ENCODE measurements at regions not wholly inside any gene's neighbourhood (a gene's known extent, or its start where the extent isn't known, plus 50 kb on each side); places are given as distances from the start of the nearest gene placed in this dataset.
A peak's percentile ranks its signal among the peaks of the same experiment; 100 is the strongest.

DNA sequence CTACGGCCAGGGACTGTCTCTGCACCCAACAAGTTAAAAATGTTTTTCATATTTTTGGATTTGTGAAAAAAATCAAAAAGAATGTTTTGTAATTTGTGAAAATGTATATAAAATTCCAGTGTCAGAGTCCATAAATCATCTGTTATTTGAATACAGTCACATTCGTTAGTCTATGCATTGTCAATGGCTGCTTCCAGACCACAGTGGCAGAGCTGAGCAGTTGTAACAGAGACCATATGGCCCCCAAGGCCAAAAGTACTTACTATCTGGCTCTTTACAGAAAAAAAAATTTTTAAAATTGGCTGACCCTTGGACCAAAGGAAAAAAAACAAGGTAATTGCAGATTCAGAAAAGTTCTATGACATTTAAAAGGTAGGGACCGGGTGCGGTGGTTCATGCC lies 86.7 kb upstream of the ATL2 start:
- no peak for TF ChIP-seq CTCF (IDR thresholded peaks at IDR 0.05; ENCODE audit: borderline replicate concordance, extremely low read depth, low read length, poor library complexity, severe bottlenecking)
- TF ChIP-seq EZH2 (IDR thresholded peaks at IDR 0.05; ENCODE audit: borderline replicate concordance, low read depth, low read length, severe bottlenecking) = no peak
- DNase-seq = no peak
- Histone ChIP-seq H3K9ac (ENCODE audit: low read depth, low read length) (no peak overlapping the region), H4K20me1 (ENCODE audit: insufficient read depth, low read length) (no peaks in the 10 kb centered on the region), H3K36me3 (ENCODE audit: insufficient read depth, low read length) (no peaks in the 10 kb centered on the region), H3K4me3 (ENCODE audit: low read depth in 1 of 2, low read length in 2 of 2) (no peak overlapping the region), H3K27ac (ENCODE audit: low read length) (no peak overlapping the region), H2AFZ (ENCODE audit: low read depth, low read length) (no peak overlapping the region), H3K27me3 (ENCODE audit: insufficient read depth, low read length, poor library complexity) (no peaks in the 10 kb centered on the region), H3K4me1 (ENCODE audit: insufficient read depth, low read length) (no peaks in the 10 kb centered on the region), H3K9me3 (ENCODE audit: insufficient read depth, low read length, severe bottlenecking) (no peaks in the 10 kb centered on the region), H3K4me2 (ENCODE audit: insufficient read depth, low read length) (no peak overlapping the region), H3K79me2 (ENCODE audit: insufficient read depth, low read length) (no peaks in the 10 kb centered on the region)
- ATAC-seq (ENCODE audit: insufficient read depth, low read depth) = no peak

GRCh38 chr2:38462121-38462661 lies 85.1 kb upstream of the ATL2 start:
- ATAC-seq (ENCODE audit: insufficient read depth, low read depth) (peak; percentile 91), DNase-seq (peak; percentile 59)
- H4K20me1 ChIP-seq (ENCODE audit: insufficient read depth, low read length) = no peaks in the 10 kb centered on the region
- H3K79me2 ChIP-seq (ENCODE audit: insufficient read depth, low read length) = no peaks in the 10 kb centered on the region
- H3K4me1 ChIP-seq (ENCODE audit: insufficient read depth, low read length) = no peaks in the 10 kb centered on the region
- TF ChIP-seq EZH2 (IDR thresholded peaks at IDR 0.05; ENCODE audit: borderline replicate concordance, low read depth, low read length, severe bottlenecking) = no peak
- no peak for TF ChIP-seq CTCF (IDR thresholded peaks at IDR 0.05; ENCODE audit: borderline replicate concordance, extremely low read depth, low read length, poor library complexity, severe bottlenecking)
- no peak overlapping the region for H2AFZ ChIP-seq (ENCODE audit: low read depth, low read length)
- H3K4me3 ChIP-seq (ENCODE audit: low read depth in 1 of 2, low read length in 2 of 2) = no peak overlapping the region
- no peak overlapping the region for H3K9ac ChIP-seq (ENCODE audit: low read depth, low read length)
- H3K36me3 ChIP-seq (ENCODE audit: insufficient read depth, low read length) = no peaks in the 10 kb centered on the region
- no peaks in the 10 kb centered on the region for H3K9me3 ChIP-seq (ENCODE audit: insufficient read depth, low read length, severe bottlenecking)
- H3K27ac ChIP-seq (ENCODE audit: low read length) = no peak overlapping the region
- no peaks in the 10 kb centered on the region for H3K27me3 ChIP-seq (ENCODE audit: insufficient read depth, low read length, poor library complexity)
- H3K4me2 ChIP-seq (ENCODE audit: insufficient read depth, low read length) = no peak overlapping the region

- no peak for ATAC-seq (ENCODE audit: insufficient read depth, low read depth)
- H3K79me2 ChIP-seq (ENCODE audit: insufficient read depth, low read length) = no peaks in the 10 kb centered on the region
- H3K36me3 ChIP-seq (ENCODE audit: insufficient read depth, low read length) = no peaks in the 10 kb centered on the region
- no peak for TF ChIP-seq CTCF (IDR thresholded peaks at IDR 0.05; ENCODE audit: borderline replicate concordance, extremely low read depth, low read length, poor library complexity, severe bottlenecking)
- no peak for TF ChIP-seq EZH2 (IDR thresholded peaks at IDR 0.05; ENCODE audit: borderline replicate concordance, low read depth, low read length, severe bottlenecking)
- no peak overlapping the region for H3K27ac ChIP-seq (ENCODE audit: low read length)
- no peaks in the 10 kb centered on the region for H3K27me3 ChIP-seq (ENCODE audit: insufficient read depth, low read length, poor library complexity)
- no peaks in the 10 kb centered on the region for H3K4me1 ChIP-seq (ENCODE audit: insufficient read depth, low read length)
- H4K20me1 ChIP-seq (ENCODE audit: insufficient read depth, low read length) = no peaks in the 10 kb centered on the region
- no peak overlapping the region for H3K4me3 ChIP-seq (ENCODE audit: low read depth in 1 of 2, low read length in 2 of 2)
- no peak overlapping the region for H2AFZ ChIP-seq (ENCODE audit: low read depth, low read length)
- H3K9me3 ChIP-seq (ENCODE audit: insufficient read depth, low read length, severe bottlenecking) = no peaks in the 10 kb centered on the region
- no peak for DNase-seq
- no peak overlapping the region for H3K9ac ChIP-seq (ENCODE audit: low read depth, low read length)
- no peak overlapping the region for H3K4me2 ChIP-seq (ENCODE audit: insufficient read depth, low read length)
Observed at GRCh38 chr2:38461470-38461869, 84.4 kb upstream of the ATL2 start.

GRCh38 chr2:38460313-38460712 lies 83.2 kb upstream of the ATL2 start:
- H3K4me2 ChIP-seq (ENCODE audit: insufficient read depth, low read length) = no peak overlapping the region
- no peak for TF ChIP-seq EZH2 (IDR thresholded peaks at IDR 0.05; ENCODE audit: borderline replicate concordance, low read depth, low read length, severe bottlenecking)
- TF ChIP-seq CTCF (IDR thresholded peaks at IDR 0.05; ENCODE audit: borderline replicate concordance, extremely low read depth, low read length, poor library complexity, severe bottlenecking) = no peak
- no peak overlapping the region for H3K4me3 ChIP-seq (ENCODE audit: low read depth in 1 of 2, low read length in 2 of 2)
- no peak overlapping the region for H2AFZ ChIP-seq (ENCODE audit: low read depth, low read length)
- H3K79me2 ChIP-seq (ENCODE audit: insufficient read depth, low read length) = no peaks in the 10 kb centered on the region
- no peak overlapping the region for H3K9ac ChIP-seq (ENCODE audit: low read depth, low read length)
- no peaks in the 10 kb centered on the region for H4K20me1 ChIP-seq (ENCODE audit: insufficient read depth, low read length)
- H3K27ac ChIP-seq (ENCODE audit: low read length) = no peak overlapping the region
- DNase-seq (no peak), ATAC-seq (ENCODE audit: insufficient read depth, low read depth) (no peak)
- H3K27me3 ChIP-seq (ENCODE audit: insufficient read depth, low read length, poor library complexity) = no peaks in the 10 kb centered on the region
- H3K4me1 ChIP-seq (ENCODE audit: insufficient read depth, low read length) = no peaks in the 10 kb centered on the region
- no peaks in the 10 kb centered on the region for H3K36me3 ChIP-seq (ENCODE audit: insufficient read depth, low read length)
- no peaks in the 10 kb centered on the region for H3K9me3 ChIP-seq (ENCODE audit: insufficient read depth, low read length, severe bottlenecking)

Measured in DND-41 (cell line).